ENCODE measurements at regions not wholly inside any gene's neighbourhood (a gene's known extent, or its start where the extent isn't known, plus 50 kb on each side); places are given as distances from the start of the nearest gene placed in this dataset.

DNA sequence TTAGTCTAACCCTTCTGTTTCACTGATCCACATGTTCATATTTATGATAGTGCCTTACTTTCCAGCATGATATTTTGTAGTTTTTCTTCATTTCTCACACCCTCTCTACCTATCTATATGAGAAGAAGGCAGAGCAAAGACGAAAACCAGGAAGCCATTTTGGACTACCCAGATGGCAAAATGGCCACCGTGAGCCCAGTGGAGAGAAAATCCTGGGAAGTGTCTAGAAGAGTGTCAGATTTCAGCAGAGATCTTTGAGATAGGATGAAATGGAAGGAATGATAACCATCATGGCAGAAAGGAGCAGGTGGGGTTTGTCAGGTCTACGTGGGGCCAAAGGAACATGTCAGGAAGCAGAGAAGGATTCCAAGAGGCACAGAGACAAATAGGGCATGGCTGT lies 84.0 kb upstream of the MYCN start:
- TF ChIP-seq POLR2A (IDR thresholded peaks at IDR 0.05; ENCODE audit: low read depth, low read length) (no peak), TAF1 (IDR thresholded peaks at IDR 0.05; ENCODE audit: low read depth, low read length) (no peak)
